HepG2 (cell line): ENCODE measurements at regions not wholly inside any gene's neighbourhood (a gene's known extent, or its start where the extent isn't known, plus 50 kb on each side); places are given as distances from the start of the nearest gene placed in this dataset.

Experiments used
- ATAC-seq: fragments of 200-7000 bp; cut with Tn5 transposase; 3 replicates; pipeline ENCODE4 v1.9.1; 2020; ENCODE audit warnings: mild to moderate bottlenecking, moderate library complexity
- BruUV-seq: library from RNA; stranded (reverse); fragments of 400-500 nt; replicated peaks from 2 replicates; lab custom pipeline; 2021; lab: Mats Ljungman, UMichigan
- CTCF ChIA-PET: fragments of 300-600 bp; formaldehyde crosslinking; extraction: SDS; loops from one replicate; lab custom pipeline; 2021; ENCODE audit warnings: low total read pairs, inconsistent platforms, low intra/inter-chr PET ratio; lab: Yijun Ruan, JAX
- POLR2A ChIA-PET: fragments of 350-600 bp; sonication (Branson Sonifier 250); formaldehyde crosslinking; loops from one replicate; lab custom pipeline; 2020; ENCODE audit warnings: antibody characterized with exemption, inconsistent platforms; lab: Yijun Ruan, JAX
- DNase-seq: peaks from one replicate; pipeline ENCODE4 v3.0.0-alpha.2; 2015; ENCODE audit warnings: low spot score
- FAIRE-seq: peaks from 3 replicates; lab custom pipeline; 2011; peaks lifted over from hg19 to GRCh38; lab: Jason Lieb, UNC
- H2AFZ ChIP-seq: one replicate; pipeline ENCODE4 v1.6.1; 2011; ENCODE audit warnings: low read length, inconsistent platforms
- H3K27ac ChIP-seq: fragments of 300-600 bp; 3 replicates; pipeline ENCODE4 v1.8.0; 2011; ENCODE audit warnings: mixed run types, mild to moderate bottlenecking, mixed read lengths, low read length, inconsistent platforms; ENCODE audit not compliant: insufficient read depth; ENCODE audit errors: extremely low read length
- H3K27me3 ChIP-seq, 2 experiments: fragments of 200-600 bp in 1 of 2; 2 replicates in 1 of 2; 3 replicates in 1 of 2; pipeline versions ENCODE4 v1.6.0 to v1.8.0; 2011; ENCODE audit warnings: low read length in 2 of 2, mild to moderate bottlenecking in 2 of 2, moderate library complexity in 2 of 2, inconsistent platforms in 1 of 2; ENCODE audit not compliant: insufficient read depth in 2 of 2, control insufficient read depth in 1 of 2
- H3K36me3 ChIP-seq, 2 experiments: fragments of 200-600 bp in 1 of 2; replicated peaks in 1 of 2; 2 replicates in 1 of 2; 3 replicates in 1 of 2; pipeline versions ENCODE4 v1.5.1 to v1.8.0; 2011; ENCODE audit warnings: low read length in 2 of 2, inconsistent platforms in 1 of 2; ENCODE audit not compliant: insufficient read depth in 2 of 2, control insufficient read depth in 1 of 2
- H3K4me1 ChIP-seq: 2 replicates; pipeline ENCODE4 v1.5.1; 2012; ENCODE audit warnings: low read length, inconsistent platforms; ENCODE audit not compliant: insufficient read depth
- H3K4me2 ChIP-seq: 2 replicates; pipeline ENCODE4 v1.6.0; 2011; ENCODE audit warnings: low read depth, low read length, inconsistent platforms
- H3K4me3 ChIP-seq, 3 experiments: fragments of 200-600 bp in 1 of 3; sonication (generic), shearing (Covaris generic) in 1 of 3; replicated peaks in 1 of 3; 2 replicates each; pipeline ENCODE4 v1.5.1; 2011 to 2016; ENCODE audit warnings: low read length in 3 of 3, inconsistent platforms in 2 of 3, low read depth in 2 of 3, mild to moderate bottlenecking in 2 of 3, control low read depth in 1 of 3, mixed read lengths in 1 of 3; ENCODE audit not compliant: insufficient read depth in 1 of 3
- H3K79me2 ChIP-seq: one replicate; pipeline ENCODE4 v1.6.1; 2011; ENCODE audit warnings: low read length, inconsistent platforms; ENCODE audit not compliant: insufficient read depth
- H3K9ac ChIP-seq: 2 replicates; pipeline ENCODE4 v1.6.0; 2011; ENCODE audit warnings: mild to moderate bottlenecking, low read depth, low read length, inconsistent platforms; ENCODE audit not compliant: insufficient read depth
- H3K9me3 ChIP-seq: 2 replicates; pipeline ENCODE4 v1.5.1; 2012; ENCODE audit warnings: mild to moderate bottlenecking, low read length
- H4K20me1 ChIP-seq: 2 replicates; pipeline ENCODE4 v1.6.0; 2011; ENCODE audit warnings: inconsistent platforms, mild to moderate bottlenecking, low read length, moderate library complexity; ENCODE audit not compliant: insufficient read depth
- MTF2 ChIP-seq: sonication (generic); formaldehyde crosslinking; IDR thresholded peaks from 2 replicates; pipeline ENCODE4 v1.5.0; 2020; ENCODE audit warnings: missing genetic modification reagents, borderline replicate concordance
- MYNN ChIP-seq: sonication (generic); formaldehyde crosslinking; IDR thresholded peaks from 2 replicates; pipeline ENCODE4 v1.4.0; 2020; ENCODE audit warnings: mild to moderate bottlenecking, low read depth, missing genetic modification reagents
- NFYC ChIP-seq: IDR thresholded peaks from 2 replicates; pipeline ENCODE4 v1.6.1; 2016; ENCODE audit warnings: missing genetic modification reagents, missing compliant biosample characterization
- NR2F1 ChIP-seq, 2 experiments: fragments of 450-650 bp in 1 of 2; formaldehyde crosslinking in 1 of 2; IDR thresholded peaks; 2 replicates each; pipeline versions ENCODE4 v1.5.0 to v1.6.1; 2016 to 2020; ENCODE audit warnings: mild to moderate bottlenecking in 1 of 2, missing compliant biosample characterization in 1 of 2, missing genetic modification reagents in 1 of 2, moderate library complexity in 1 of 2
- PRPF4 ChIP-seq: fragments of 200-400 bp; formaldehyde crosslinking; IDR thresholded peaks from 2 replicates; pipeline ENCODE4 v1.6.1; 2016; ENCODE audit warnings: low read length, low read depth; ENCODE audit not compliant: poor library complexity, severe bottlenecking
- RFXAP ChIP-seq: sonication (generic); formaldehyde crosslinking; IDR thresholded peaks from 2 replicates; pipeline ENCODE4 v1.4.0; 2020; ENCODE audit warnings: missing genetic modification reagents, borderline replicate concordance
- TEAD2 ChIP-seq: sonication (generic); formaldehyde crosslinking; IDR thresholded peaks from 2 replicates; pipeline ENCODE4 v1.9.0; 2021; ENCODE audit warnings: missing genetic modification reagents
- ZFP1 ChIP-seq: IDR thresholded peaks from 2 replicates; pipeline ENCODE4 v1.6.1; 2016
- ZFP82 ChIP-seq: sonication (generic); formaldehyde crosslinking; IDR thresholded peaks from 2 replicates; pipeline ENCODE4 v1.5.1; 2020; ENCODE audit warnings: mild to moderate bottlenecking, missing genetic modification reagents, borderline replicate concordance
- ZNF788 ChIP-seq: sonication (generic); formaldehyde crosslinking; IDR thresholded peaks from 2 replicates; pipeline ENCODE4 v1.5.0; 2020; ENCODE audit warnings: mild to moderate bottlenecking, missing genetic modification reagents, borderline replicate concordance
- WGBS: methylation state at CpG from one replicate; pipeline ENCODE4 v1.1.6; 2017; ENCODE audit warnings: low lambda C conversion rate; 5-methylcytosine and 5-hydroxymethylcytosine counted together
- in situ Hi-C: cut with HindIII; loops from 2 replicates; pipeline ENCODE4 v1.10.0; 2017; ENCODE audit warnings: low pct_unique_long_range_greater_than_20kb; ENCODE audit not compliant: extremely low pct_ligation_motif_present
- intact Hi-C: fragments of 100-400 bp; cut with micrococcal nuclease; formaldehyde crosslinking; loops from one replicate; pipeline ENCODE4 v1.10.0; 2022; ENCODE audit not compliant: unreplicated experiment
- TF ChIP-seq, protein P1 (sequence below): sonication (generic); formaldehyde crosslinking; IDR thresholded peaks from 2 replicates; pipeline ENCODE4 v1.8.0; 2022; ENCODE audit warnings: mild to moderate bottlenecking, missing genetic modification reagents, moderate library complexity
- TF ChIP-seq, protein P2 (sequence below): sonication (generic); formaldehyde crosslinking; conservative IDR thresholded peaks from 2 replicates; pipeline ENCODE4 v1.4.0; 2020; ENCODE audit warnings: missing genetic modification reagents
- TF ChIP-seq, protein P3 (sequence below): sonication (generic); formaldehyde crosslinking; IDR thresholded peaks from 2 replicates; pipeline ENCODE4 v1.5.0; 2020; ENCODE audit warnings: missing genetic modification reagents

DNA sequence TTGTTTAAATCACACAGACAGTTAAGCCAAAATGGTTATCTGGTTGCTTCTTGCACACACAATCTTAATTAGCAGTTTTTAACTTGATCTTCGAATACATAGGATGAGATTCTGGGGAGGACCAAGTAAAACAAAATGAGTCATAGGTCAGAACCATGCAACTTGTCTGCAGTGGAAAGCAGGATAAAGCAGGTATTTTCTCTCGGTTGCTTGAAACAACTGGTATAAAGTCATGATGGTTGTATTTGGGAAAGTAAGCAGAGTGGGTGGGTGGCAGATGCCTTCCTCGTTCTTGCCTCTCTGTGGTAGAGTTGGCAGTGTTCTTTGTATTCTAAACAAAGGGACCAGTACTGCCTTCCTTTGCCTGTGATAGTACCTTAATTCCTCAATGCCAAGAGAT is 167.0 kb downstream of the COG6 start:
- no peaks in the 10 kb centered on the region for H4K20me1 ChIP-seq
- intact Hi-C loops (no loop called here), in situ Hi-C loops (no loop called here)
- H3K9ac ChIP-seq, result no peak overlapping the region
- no peaks in the 10 kb centered on the region; a peak in 1 of 5 replicates for H3K27me3 ChIP-seq
- H3K79me2 ChIP-seq, result no peaks in the 10 kb centered on the region
- DNase-seq (no peak), FAIRE-seq (no peak), ATAC-seq (no peak)
- no peaks in the 10 kb centered on the region for H3K4me1 ChIP-seq
- H3K36me3 ChIP-seq, result no peaks in the 10 kb centered on the region
- 5% methylated on average over 3 of the region's 3 CpGs for WGBS
- no peaks in the 10 kb centered on the region for H3K9me3 ChIP-seq
- TF ChIP-seq, protein P1, sequence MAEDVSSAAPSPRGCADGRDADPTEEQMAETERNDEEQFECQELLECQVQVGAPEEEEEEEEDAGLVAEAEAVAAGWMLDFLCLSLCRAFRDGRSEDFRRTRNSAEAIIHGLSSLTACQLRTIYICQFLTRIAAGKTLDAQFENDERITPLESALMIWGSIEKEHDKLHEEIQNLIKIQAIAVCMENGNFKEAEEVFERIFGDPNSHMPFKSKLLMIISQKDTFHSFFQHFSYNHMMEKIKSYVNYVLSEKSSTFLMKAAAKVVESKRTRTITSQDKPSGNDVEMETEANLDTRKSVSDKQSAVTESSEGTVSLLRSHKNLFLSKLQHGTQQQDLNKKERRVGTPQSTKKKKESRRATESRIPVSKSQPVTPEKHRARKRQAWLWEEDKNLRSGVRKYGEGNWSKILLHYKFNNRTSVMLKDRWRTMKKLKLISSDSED (CRISPR knock-in tag), result no peak
- no peak for TF ChIP-seq ZFP82 (CRISPR knock-in tag)
- no peak for TF ChIP-seq MYNN (CRISPR knock-in tag)
- TF ChIP-seq ZNF788, result no peak
- TF ChIP-seq NFYC (CRISPR knock-in tag), result no peak
- no peak for TF ChIP-seq ZFP1 (CRISPR knock-in tag)
- TF ChIP-seq, protein P2, sequence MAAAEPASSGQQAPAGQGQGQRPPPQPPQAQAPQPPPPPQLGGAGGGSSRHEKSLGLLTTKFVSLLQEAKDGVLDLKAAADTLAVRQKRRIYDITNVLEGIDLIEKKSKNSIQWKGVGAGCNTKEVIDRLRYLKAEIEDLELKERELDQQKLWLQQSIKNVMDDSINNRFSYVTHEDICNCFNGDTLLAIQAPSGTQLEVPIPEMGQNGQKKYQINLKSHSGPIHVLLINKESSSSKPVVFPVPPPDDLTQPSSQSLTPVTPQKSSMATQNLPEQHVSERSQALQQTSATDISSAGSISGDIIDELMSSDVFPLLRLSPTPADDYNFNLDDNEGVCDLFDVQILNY (CRISPR knock-in tag), result no peak
- TF ChIP-seq PRPF4, result no peak
- no peak for TF ChIP-seq TEAD2 (CRISPR knock-in tag)
- TF ChIP-seq, protein P3, sequence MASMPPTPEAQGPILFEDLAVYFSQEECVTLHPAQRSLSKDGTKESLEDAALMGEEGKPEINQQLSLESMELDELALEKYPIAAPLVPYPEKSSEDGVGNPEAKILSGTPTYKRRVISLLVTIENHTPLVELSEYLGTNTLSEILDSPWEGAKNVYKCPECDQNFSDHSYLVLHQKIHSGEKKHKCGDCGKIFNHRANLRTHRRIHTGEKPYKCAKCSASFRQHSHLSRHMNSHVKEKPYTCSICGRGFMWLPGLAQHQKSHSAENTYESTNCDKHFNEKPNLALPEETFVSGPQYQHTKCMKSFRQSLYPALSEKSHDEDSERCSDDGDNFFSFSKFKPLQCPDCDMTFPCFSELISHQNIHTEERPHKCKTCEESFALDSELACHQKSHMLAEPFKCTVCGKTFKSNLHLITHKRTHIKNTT, result no peak
- TF ChIP-seq RFXAP, result no peak
- no peak for TF ChIP-seq MTF2 (CRISPR knock-in tag)
- no peak for TF ChIP-seq NR2F1 (CRISPR knock-in tag; IDR thresholded peaks at IDR 0.05)
- CTCF ChIA-PET, result no interaction called here
- no peak overlapping the region for H3K27ac ChIP-seq
- H3K4me3 ChIP-seq, result no peak overlapping the region
- H2AFZ ChIP-seq, result no peak overlapping the region
- POLR2A ChIA-PET, result no interaction called here
- no TSS peak for BruUV-seq
- no peak overlapping the region for H3K4me2 ChIP-seq
